Fibroblast of skin of scalp (primary cell): ENCODE measurements at regions not wholly inside any gene's neighbourhood (a gene's known extent, or its start where the extent isn't known, plus 50 kb on each side); places are given as distances from the start of the nearest gene placed in this dataset.
"Not testable (repeated sequence)": the region's sequence is repeated elsewhere in the genome, so short reads cannot be mapped to it uniquely, and the experiment has no call there.

ENCODE experiments used
- DNase-seq: peaks from one replicate; pipeline ENCODE4 v3.0.0-alpha.2; 2013

DNA sequence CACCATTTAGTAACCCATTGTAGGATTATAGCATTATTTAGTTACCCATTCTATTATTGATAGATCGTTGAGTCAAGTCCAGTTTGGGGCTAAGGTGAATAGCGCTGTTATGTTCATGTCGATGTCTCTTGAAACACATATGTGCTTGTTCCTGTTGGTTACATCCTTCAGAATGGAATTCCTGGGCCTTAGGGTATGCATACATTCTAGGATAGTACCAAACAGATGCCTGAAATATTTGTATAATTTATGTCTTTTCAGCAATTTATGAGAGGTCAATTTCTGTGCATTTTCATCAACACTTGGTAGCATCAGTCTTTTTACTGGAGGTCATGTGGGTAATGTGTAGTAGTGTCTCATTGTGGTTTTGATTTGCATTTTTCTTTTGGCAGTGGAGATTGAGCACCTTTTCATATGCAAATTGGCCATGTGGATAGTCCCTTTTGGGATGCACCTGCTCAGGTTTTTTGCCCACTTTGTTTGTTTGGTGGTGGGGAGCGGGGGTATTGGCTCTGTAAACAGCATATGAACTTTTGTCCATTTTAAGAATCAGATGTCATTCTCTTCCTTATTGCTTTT is 104.2 kb downstream of the CDRT15L2 start:
- DNase-seq: not testable (repeated sequence)

- not testable (repeated sequence) for DNase-seq
Measured at GRCh38 chr17:20684975-20685374, 105.5 kb downstream of the CDRT15L2 start.

- not testable (repeated sequence) for DNase-seq
Measured at GRCh38 chr17:20687584-20687983, 108.1 kb downstream of the CDRT15L2 start.

DNA sequence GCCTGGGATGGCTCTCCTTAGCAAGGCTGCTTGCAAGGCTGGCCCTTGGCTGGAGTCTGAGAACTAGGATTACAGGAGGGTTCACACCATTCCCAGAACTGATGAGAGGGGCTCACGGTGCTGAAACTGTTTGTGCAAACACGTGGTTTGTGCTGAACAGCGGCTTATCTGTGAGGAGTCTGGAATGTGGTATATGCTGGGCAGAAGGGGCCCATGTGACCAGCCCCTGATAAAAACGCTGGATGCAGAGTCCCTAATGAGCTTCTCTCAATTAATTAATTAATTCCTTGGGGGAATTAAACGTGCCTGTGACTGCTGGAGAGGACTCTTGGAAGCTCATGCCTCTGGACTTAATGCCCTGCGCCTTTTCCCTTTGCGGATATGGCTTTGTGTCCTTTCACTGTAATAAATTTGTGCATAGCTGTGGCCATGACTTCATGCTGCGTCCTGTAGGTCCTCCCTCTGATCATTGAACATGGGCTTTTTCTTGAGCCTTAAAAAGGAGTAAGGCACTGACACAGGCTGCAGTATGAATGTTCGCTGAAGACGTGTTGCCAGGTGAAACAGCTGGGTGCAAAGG is 109.7 kb downstream of the CDRT15L2 start:
- not testable (repeated sequence) for DNase-seq

DNA sequence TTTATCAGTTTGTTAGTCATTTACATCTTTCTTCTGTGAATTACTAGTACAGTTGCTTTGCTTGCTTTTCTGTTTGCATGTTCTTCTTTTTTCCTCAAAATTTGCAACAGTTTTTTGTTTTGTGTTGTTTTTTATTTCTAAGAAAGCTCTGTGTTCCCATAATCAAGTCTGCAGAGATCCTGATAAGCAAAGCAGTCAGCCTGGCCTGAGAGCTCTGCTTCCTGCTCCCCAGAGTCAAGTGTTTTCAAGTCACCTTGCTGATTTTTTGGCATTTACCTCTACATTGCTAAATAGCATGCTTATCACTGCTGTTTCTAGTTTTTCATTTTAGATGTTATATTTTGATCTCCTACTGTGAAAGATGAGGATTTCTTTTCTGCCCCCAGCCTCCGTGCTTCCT is 113.2 kb downstream of the CDRT15L2 start:
- DNase-seq: not testable (repeated sequence)

- not testable (repeated sequence) for DNase-seq
Measured at GRCh38 chr17:20695871-20696270, 116.3 kb downstream of the CDRT15L2 start.

DNA sequence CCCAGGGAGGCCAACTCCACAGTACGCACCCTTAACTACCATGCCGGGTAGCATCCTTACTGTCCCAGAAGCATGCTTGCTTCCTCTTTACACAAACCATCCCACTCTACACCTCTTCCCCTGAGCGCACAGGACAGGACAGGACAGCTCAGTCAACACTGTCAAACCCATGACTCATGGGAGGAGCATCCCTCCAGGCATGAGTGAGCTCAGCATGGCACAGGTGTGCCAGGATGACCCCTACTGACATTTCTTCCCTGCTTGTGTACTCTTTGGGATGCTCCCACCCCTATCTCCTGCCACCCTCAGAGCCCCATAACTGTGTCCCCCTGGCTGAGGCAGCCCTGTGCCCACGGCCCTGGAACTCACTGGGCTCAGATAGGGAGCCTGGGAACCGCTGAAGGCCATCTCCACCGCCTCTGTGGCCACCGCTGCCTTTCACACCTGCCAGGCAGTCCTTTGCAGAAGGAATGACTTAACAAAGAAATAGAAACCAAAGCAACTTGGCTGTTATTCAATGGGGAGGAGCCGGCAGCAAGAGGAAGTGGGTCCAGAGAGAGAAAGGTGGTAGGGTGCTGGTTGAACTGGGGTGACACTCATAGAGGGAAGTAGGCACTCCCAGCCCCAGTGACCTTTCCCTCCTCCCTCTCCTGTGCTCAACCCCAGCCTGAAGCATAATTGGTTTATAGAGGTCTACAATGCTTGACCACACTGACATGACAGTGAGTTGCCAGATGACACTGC is 119.1 kb downstream of the CDRT15L2 start:
- DNase-seq: not testable (repeated sequence)

DNA sequence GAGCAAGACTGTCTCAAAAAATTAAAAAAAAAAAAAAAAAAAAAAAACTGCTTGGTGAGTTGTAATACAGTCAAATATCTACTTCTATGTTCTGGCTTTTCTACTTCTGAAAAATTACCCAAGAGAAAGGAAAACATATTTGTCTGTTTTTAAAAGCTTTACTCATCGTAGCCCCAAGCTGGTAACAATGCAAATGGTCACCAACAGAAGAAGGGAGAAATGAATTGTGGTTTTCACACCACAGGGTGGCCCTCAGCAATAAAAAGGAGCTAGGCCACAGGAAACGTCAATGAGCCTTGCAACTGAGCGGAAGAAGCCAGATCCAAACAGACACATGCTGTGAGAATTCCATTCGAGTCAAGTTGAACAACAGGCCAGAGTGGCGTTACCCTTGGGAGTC is 121.0 kb downstream of the CDRT15L2 start:
- not testable (repeated sequence) for DNase-seq

DNA sequence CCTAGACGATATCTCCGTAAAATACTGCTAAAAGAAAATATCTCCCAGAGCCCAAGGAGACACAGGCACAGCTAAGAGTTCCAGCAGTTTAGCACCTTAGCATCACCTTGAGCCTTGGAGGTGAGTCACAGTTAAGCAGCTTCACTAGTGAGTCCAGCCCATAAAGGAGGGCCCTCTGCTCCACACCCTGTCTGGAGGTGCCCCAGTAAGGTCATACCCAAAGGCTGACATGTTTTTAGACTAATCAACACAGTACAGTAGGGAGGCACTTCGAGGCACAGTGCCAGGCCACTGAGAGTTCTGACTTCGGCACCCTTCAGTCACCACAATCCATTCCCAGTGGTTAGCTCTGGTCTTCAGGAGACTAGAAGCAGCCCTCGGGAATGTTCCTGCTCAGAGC is 121.8 kb downstream of the CDRT15L2 start:
- not testable (repeated sequence) for DNase-seq

DNA sequence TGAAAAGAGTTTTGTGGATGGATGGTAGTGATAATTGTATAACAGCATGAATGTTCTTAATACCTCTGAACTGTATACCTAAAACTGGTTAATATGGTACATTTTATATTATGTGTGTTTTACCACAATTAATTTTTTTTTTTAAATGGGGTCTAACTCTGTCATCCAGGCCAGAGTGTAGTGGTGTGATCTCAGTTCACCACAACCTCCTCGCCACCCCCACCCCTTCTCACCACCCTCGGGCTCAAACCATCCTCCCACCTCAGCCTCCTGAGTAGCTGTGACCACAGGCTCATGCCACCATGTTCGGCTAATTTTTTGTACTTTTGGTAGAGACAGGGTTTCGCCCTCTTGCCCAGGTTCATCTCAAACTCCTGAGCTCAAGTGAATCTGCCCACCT is 123.2 kb downstream of the CDRT15L2 start:
- DNase-seq: no peak

DNA sequence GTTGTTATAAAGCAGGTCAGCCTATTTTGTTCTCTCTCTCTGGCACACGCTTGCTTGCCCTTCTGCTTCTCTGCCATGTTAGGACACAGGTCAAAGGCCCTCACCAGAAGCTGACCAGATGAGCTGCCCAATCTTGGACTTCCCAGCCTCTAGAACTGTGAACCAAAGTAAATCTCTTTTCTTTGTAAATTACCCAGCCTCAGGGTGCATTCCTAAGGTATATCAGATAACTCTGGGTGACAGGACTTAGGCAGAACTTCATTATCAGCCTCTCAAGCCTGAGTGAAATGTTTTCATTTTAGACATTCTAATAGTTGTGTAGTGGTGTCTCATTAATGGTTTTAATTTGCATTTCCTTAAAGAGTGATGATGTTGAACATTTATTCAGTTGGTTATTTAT is 124.3 kb downstream of the CDRT15L2 start:
- DNase-seq: no peak

GRCh38 chr17:20705186-20705585 is 125.7 kb downstream of the CDRT15L2 start:
- DNase-seq: not testable (repeated sequence)

- no peak for DNase-seq
Measured at GRCh38 chr17:20706751-20707373, 127.3 kb downstream of the CDRT15L2 start.

- not testable (repeated sequence) for DNase-seq
Measured at GRCh38 chr17:20708821-20709220, 129.3 kb downstream of the CDRT15L2 start.

GRCh38 chr17:20716481-20716880 is 137.0 kb downstream of the CDRT15L2 start:
- DNase-seq: not testable (repeated sequence)

GRCh38 chr17:20721171-20721570 is 141.6 kb downstream of the CDRT15L2 start:
- no peak for DNase-seq

DNA sequence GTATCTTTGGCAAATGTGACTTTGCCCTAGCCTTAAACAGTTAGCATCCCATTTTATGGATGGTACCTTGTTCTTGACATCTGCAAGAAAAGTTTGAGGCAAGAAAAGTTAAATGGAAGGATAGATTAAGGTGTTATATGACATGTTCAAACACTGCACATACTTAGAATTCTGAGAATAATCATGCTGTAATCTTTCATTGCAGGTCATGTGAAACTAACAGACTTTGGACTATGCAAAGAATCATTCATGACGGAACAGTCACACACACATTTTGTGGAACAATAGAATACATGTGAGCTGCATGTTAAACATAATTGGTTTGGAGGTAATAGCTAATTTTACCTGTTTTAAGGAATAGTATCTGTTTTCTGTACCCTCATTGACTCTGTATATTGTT is 144.9 kb downstream of the CDRT15L2 start:
- not testable (repeated sequence) for DNase-seq

- DNase-seq: not testable (repeated sequence)
Measured at GRCh38 chr17:20727201-20727600, 147.7 kb downstream of the CDRT15L2 start.

DNA sequence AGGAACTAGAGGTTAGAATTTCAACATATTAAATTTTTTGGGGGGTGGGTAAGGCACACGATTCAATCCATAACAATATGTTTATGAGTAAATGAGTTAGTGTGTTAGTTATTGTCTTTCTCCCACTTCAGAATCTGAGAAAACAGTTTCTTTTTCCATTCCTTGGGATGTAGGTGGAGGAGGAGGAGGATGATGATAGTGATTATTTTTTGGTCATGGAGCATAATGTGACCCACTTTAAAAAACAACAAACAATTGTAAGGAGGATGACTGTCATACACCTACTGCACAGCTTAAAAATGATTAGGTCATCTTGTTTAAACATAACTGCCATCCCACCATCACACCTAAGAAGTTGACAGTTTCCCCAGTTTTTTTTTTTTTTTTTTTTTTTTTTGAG is 148.7 kb downstream of the CDRT15L2 start:
- DNase-seq: no peak

DNA sequence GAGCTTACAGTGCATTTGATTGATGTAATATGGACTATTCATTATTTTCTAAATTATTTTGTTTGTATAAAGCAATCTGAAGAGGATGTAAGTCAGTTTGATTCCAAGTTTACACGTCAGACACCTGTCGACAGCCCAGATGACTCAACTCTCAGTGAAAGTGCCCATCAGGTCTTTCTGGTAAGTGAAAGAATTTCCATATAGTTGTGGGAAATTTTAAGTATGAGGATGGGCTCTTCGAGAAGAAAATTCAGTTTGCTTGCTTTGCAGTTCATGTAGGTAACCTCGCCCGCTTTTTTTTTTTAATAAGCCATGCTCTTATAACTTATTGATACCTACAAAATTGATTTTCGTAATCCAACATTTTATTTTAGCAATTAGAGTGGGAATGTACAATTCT is 151.6 kb downstream of the CDRT15L2 start:
- not testable (repeated sequence) for DNase-seq

DNA sequence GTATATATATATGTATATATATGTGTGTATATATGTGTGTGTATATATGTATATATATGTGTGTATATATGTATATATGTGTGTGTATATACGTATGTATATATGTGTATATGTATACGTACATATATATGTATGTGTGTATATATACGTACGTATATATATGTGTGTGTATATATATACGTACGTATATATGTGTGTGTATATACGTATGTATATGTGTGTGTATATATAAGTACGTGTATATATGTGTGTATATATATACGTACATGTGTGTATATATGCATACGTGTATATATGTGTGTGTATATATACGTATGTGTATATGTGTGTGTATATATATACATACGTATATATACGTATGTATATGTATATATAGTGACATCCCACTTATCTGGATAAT is 154.4 kb downstream of the CDRT15L2 start:
- no peak for DNase-seq

- no peak for DNase-seq
Measured at GRCh38 chr17:20735796-20736195, 156.3 kb downstream of the CDRT15L2 start.

GRCh38 chr17:20737636-20738035 is 158.1 kb downstream of the CDRT15L2 start:
- DNase-seq: not testable (repeated sequence)
